ENCODE measurements at regions not wholly inside any gene's neighbourhood (a gene's known extent, or its start where the extent isn't known, plus 50 kb on each side); places are given as distances from the start of the nearest gene placed in this dataset.

GRCh38 chr12:127311720-127312364 lies 955.1 kb upstream of the TMEM132C start:
- WGBS, 4 donors = 54 to 69% (median 66%) methylated on average over 6 of the region's 6 CpGs
- intact Hi-C loops (cut with DNase I) = no loop called here
- TF ChIP-seq, protein P1, sequence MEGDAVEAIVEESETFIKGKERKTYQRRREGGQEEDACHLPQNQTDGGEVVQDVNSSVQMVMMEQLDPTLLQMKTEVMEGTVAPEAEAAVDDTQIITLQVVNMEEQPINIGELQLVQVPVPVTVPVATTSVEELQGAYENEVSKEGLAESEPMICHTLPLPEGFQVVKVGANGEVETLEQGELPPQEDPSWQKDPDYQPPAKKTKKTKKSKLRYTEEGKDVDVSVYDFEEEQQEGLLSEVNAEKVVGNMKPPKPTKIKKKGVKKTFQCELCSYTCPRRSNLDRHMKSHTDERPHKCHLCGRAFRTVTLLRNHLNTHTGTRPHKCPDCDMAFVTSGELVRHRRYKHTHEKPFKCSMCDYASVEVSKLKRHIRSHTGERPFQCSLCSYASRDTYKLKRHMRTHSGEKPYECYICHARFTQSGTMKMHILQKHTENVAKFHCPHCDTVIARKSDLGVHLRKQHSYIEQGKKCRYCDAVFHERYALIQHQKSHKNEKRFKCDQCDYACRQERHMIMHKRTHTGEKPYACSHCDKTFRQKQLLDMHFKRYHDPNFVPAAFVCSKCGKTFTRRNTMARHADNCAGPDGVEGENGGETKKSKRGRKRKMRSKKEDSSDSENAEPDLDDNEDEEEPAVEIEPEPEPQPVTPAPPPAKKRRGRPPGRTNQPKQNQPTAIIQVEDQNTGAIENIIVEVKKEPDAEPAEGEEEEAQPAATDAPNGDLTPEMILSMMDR (IDR thresholded peaks at IDR 0.05) = no peak
- no peak for TF ChIP-seq POLR2A (IDR thresholded peaks at IDR 0.05)

DNA sequence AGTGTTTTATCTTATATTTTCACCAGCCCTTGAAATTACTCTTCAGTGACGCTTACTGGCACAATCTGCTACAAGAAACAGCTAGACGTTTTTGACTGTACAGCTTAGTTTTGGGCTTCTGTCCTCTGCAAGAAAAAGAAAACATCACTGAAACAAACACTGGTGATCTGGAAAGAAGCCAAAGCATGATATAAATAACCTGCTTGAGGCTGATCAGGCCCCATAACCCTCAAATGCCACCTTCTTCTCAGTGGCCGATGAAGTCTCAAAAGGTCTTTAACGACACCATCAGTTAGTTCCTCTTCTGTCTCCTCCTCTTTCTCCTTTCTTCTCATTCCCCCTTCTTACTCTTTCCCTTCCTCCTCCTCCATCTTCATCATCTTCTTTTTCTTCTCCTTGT lies 942.3 kb upstream of the TMEM132C start:
- ATAC-seq = no peak
- intact Hi-C loops (cut with DNase I) = no loop called here
- H3K4me3 ChIP-seq = no peak overlapping the region
- no peaks in the 10 kb centered on the region for H3K36me3 ChIP-seq
- no peak for DNase-seq
- H3K4me1 ChIP-seq = no peaks in the 10 kb centered on the region
- no peaks in the 10 kb centered on the region for H3K9me3 ChIP-seq
- TF ChIP-seq, protein P1 (IDR thresholded peaks at IDR 0.05) = no peak
- no peak for TF ChIP-seq POLR2A (IDR thresholded peaks at IDR 0.05)
- no peaks in the 10 kb centered on the region for H3K27me3 ChIP-seq
- H3K27ac ChIP-seq = no peak overlapping the region
- 33 to 43% (median 35%) methylated on average over 4 of the region's 4 CpGs for WGBS, 4 donors

More at GRCh38 chr12:127311720-127312364, 955.1 kb upstream of the TMEM132C start:
- Histone ChIP-seq H3K27me3 (peaks cover 0 to 7% (median 0%) of the 10 kb centered on the region in 9 donors), H3K4me1 (no peaks in the 10 kb centered on the region), H3K27ac (no peak overlapping the region), H3K9me3 (peaks cover 0 to 7% (median 0%) of the 10 kb centered on the region in 12 donors), H3K4me3 (no peak overlapping the region), H3K36me3 (no peaks in the 10 kb centered on the region)
- DNase-seq = no peak
- no peak for ATAC-seq

- Histone ChIP-seq H3K4me3 (no peak overlapping the region), H3K4me1 (no peaks in the 10 kb centered on the region), H3K9me3 (no peaks in the 10 kb centered on the region), H3K27ac (no peak overlapping the region), H3K36me3 (no peaks in the 10 kb centered on the region), H3K27me3 (no peaks in the 10 kb centered on the region)
- 84 to 90% (median 87%) methylated on average over 6 of the region's 6 CpGs for WGBS, 4 donors
- intact Hi-C loops (cut with DNase I) = no loop called here
- ATAC-seq (no peak), DNase-seq (no peak)
- TF ChIP-seq POLR2A (IDR thresholded peaks at IDR 0.05) = no peak
- TF ChIP-seq, protein P1 (IDR thresholded peaks at IDR 0.05) = no peak
These were observed 939.0 kb upstream of the TMEM132C start for GRCh38 chr12:127327986-127328385.

- H3K4me3 ChIP-seq = no peak overlapping the region
- 50 to 53% (median 51%) methylated on average over 5 of the region's 5 CpGs for WGBS, 4 donors
- intact Hi-C loops (cut with DNase I) = no loop called here
- no peaks in the 10 kb centered on the region for H3K27me3 ChIP-seq
- TF ChIP-seq, protein P1 (IDR thresholded peaks at IDR 0.05) = no peak
- no peak overlapping the region for H3K27ac ChIP-seq
- H3K9me3 ChIP-seq = no peaks in the 10 kb centered on the region
- no peak for ATAC-seq
- no peaks in the 10 kb centered on the region for H3K4me1 ChIP-seq
- no peaks in the 10 kb centered on the region for H3K36me3 ChIP-seq
- no peak for DNase-seq
These were observed 938.1 kb upstream of the TMEM132C start for GRCh38 chr12:127328867-127329266.

All from heart left ventricle (tissue), 16 donors.